T-cell (primary cell): ENCODE measurements at regions not wholly inside any gene's neighbourhood (a gene's known extent, or its start where the extent isn't known, plus 50 kb on each side); places are given as distances from the start of the nearest gene placed in this dataset.
"Not testable (repeated sequence)": the region's sequence is repeated elsewhere in the genome, so short reads cannot be mapped to it uniquely, and the experiment has no call there.

Source experiments
- ATAC-seq, 4 experiments: fragments of 200-7000 bp in 3 of 4; fragments of 150-1000 bp in 1 of 4; cut with Tn5 transposase; replicated peaks in 1 of 4; 1 replicate in 3 of 4; 2 replicates in 1 of 4; pipeline ENCODE4 v1.10.0; 2021; ENCODE audit warnings: moderate library complexity in 3 of 4, mild to moderate bottlenecking in 2 of 4, moderate number of reproducible peaks in 1 of 4
- CTCF ChIA-PET, 2 donors: fragments of 300-600 bp; sonication (Branson Sonifier 250); formaldehyde crosslinking; loops; one replicate each; lab custom pipeline; 2022; ENCODE audit warnings: antibody characterized with exemption in 2 of 2; lab: Charles Lee
- POLR2A ChIA-PET, 2 donors: fragments of 300-600 bp; sonication (Branson Sonifier 250); formaldehyde crosslinking; loops; one replicate each; lab custom pipeline; 2022; ENCODE audit warnings: antibody characterized with exemption in 2 of 2; lab: Charles Lee
- DNase-seq, 35 experiments: peaks; one replicate each; pipeline versions ENCODE4 v3.0.0 to v3.0.0-alpha.2; 2013 to 2023
- H3K27ac ChIP-seq: one replicate; pipeline ENCODE4 v1.5.1; 2013; ENCODE audit warnings: low read length
- H3K27me3 ChIP-seq, 2 experiments: replicated peaks in 1 of 2; 1 replicate in 1 of 2; 2 replicates in 1 of 2; pipeline versions ENCODE4 v1.6.1 to v1.7.0; 2013; ENCODE audit warnings: low read length in 1 of 2, mixed read lengths in 1 of 2; ENCODE audit not compliant: control insufficient read depth in 2 of 2, insufficient read depth in 2 of 2; ENCODE audit errors: extremely low read depth in 1 of 2
- H3K36me3 ChIP-seq, 2 donors: 1 replicate in 1 of 2; 2 replicates in 1 of 2; pipeline versions ENCODE4 v1.6.1 to v1.7.0; 2013; ENCODE audit warnings: low read length in 1 of 2; ENCODE audit not compliant: control insufficient read depth in 2 of 2, insufficient read depth in 1 of 2; ENCODE audit errors: extremely low read depth in 1 of 2
- H3K4me1 ChIP-seq, 2 experiments: 1 replicate in 1 of 2; 2 replicates in 1 of 2; pipeline versions ENCODE4 v1.6.1 to v1.7.0; 2013; ENCODE audit warnings: low read length in 2 of 2, mixed read lengths in 1 of 2; ENCODE audit not compliant: insufficient read depth in 2 of 2, control insufficient read depth in 1 of 2; ENCODE audit errors: extremely low read depth in 1 of 2
- H3K4me3 ChIP-seq, 2 donors: 1 replicate in 1 of 2; 2 replicates in 1 of 2; pipeline versions ENCODE4 v1.5.1 to v1.7.0; 2013; ENCODE audit warnings: mild to moderate bottlenecking in 2 of 2, low read length in 1 of 2, moderate library complexity in 1 of 2; ENCODE audit not compliant: control insufficient read depth in 1 of 2; ENCODE audit errors: extremely low read depth in 1 of 2
- H3K9me3 ChIP-seq: 2 replicates; pipeline ENCODE4 v1.7.0; 2013
- H3K27ac Mint-ChIP-seq, 2 donors: one replicate each; pipeline ENCODE4 v1.8.0; 2020 to 2021; ENCODE audit warnings: mild to moderate bottlenecking in 2 of 2, mixed read lengths in 2 of 2
- H3K27me3 Mint-ChIP-seq, 2 donors: one replicate each; pipeline ENCODE4 v1.8.0; 2021 to 2022; ENCODE audit warnings: mixed read lengths in 2 of 2
- H3K36me3 Mint-ChIP-seq: one replicate; pipeline ENCODE4 v1.8.0; 2021; ENCODE audit warnings: mixed read lengths
- H3K4me1 Mint-ChIP-seq, 3 donors: one replicate each; pipeline ENCODE4 v1.8.0; 2020 to 2022; ENCODE audit warnings: mixed read lengths in 3 of 3, mild to moderate bottlenecking in 1 of 3
- H3K4me3 Mint-ChIP-seq, 3 donors: one replicate each; pipeline ENCODE4 v1.8.0; 2020 to 2022; ENCODE audit warnings: mild to moderate bottlenecking in 3 of 3, mixed read lengths in 3 of 3, moderate library complexity in 3 of 3
- H3K9me3 Mint-ChIP-seq, 3 donors: one replicate each; pipeline ENCODE4 v1.8.0; 2020 to 2022; ENCODE audit warnings: mixed read lengths in 3 of 3
- WGBS: methylation state at CpG from one replicate; pipeline ENCODE4 v1.1.5; 2013; ENCODE audit warnings: missing lambda C conversion rate; ENCODE audit not compliant: insufficient coverage; 5-methylcytosine and 5-hydroxymethylcytosine counted together

GRCh38 chr6:121955401-121955800, 444.1 kb upstream of the HSF2 start:
- POLR2A ChIA-PET, result interaction anchor here in 1 of 2 donors (0.7 kb wide), 1 partner anchor 259 kb away, joined by 8 read pairs; no protein-coding TSS in a partner anchor
- H3K27ac Mint-ChIP-seq, H3K4me1 ChIP-seq, ATAC-seq, CTCF ChIA-PET, H3K27me3 ChIP-seq, H3K27me3 Mint-ChIP-seq, H3K9me3 ChIP-seq, H3K4me3 ChIP-seq, DNase-seq, H3K36me3 Mint-ChIP-seq, H3K4me3 Mint-ChIP-seq, H3K27ac ChIP-seq, H3K9me3 Mint-ChIP-seq, H3K36me3 ChIP-seq: not testable (repeated sequence)
- WGBS, result 83% methylated on average over 1 of the region's 2 CpGs
- peaks cover 12 to 18% (median 14%) of the 10 kb centered on the region in 3 donors for H3K4me1 Mint-ChIP-seq

GRCh38 chr6:121956782-121957181, 442.7 kb upstream of the HSF2 start:
- H3K4me1 ChIP-seq, result no peaks in the 10 kb centered on the region
- Mint-ChIP-seq H3K4me1 (peaks cover 16 to 22% (median 21%) of the 10 kb centered on the region in 3 donors), H3K27me3 (no peaks in the 10 kb centered on the region), H3K27ac (no peak overlapping the region), H3K9me3 (peaks cover 0 to 4% (median 0%) of the 10 kb centered on the region in 3 donors), H3K36me3 (no peaks in the 10 kb centered on the region), H3K4me3 (no peak overlapping the region)
- no CpG with 5 or more reads among the region's 2 CpGs for WGBS
- H3K36me3 ChIP-seq, result no peaks in the 10 kb centered on the region
- H3K27ac ChIP-seq, result no peak overlapping the region
- ATAC-seq (no peak), DNase-seq (no peak)
- ChIA-PET CTCF (no interaction called here), POLR2A (interaction anchor here in 1 of 2 donors (0.5 kb wide), 1 partner anchor 26 kb away, joined by 3 read pairs; no protein-coding TSS in a partner anchor)
- H3K4me3 ChIP-seq, result no peak overlapping the region
- H3K9me3 ChIP-seq, result no peaks in the 10 kb centered on the region
- H3K27me3 ChIP-seq, result no peaks in the 10 kb centered on the region

GRCh38 chr6:121959501-121959900, 440.0 kb upstream of the HSF2 start:
- H3K4me3 ChIP-seq, result no peak overlapping the region
- H3K27me3 ChIP-seq, result no peaks in the 10 kb centered on the region
- H3K36me3 ChIP-seq, result no peaks in the 10 kb centered on the region
- DNase-seq (peak in 2 of 35 experiments; percentile 1 to 21), ATAC-seq (peak in 3 of 4 experiments; percentile 71 to 92 (median 73))
- H3K36me3 Mint-ChIP-seq, result no peaks in the 10 kb centered on the region
- H3K4me1 Mint-ChIP-seq, result peaks cover 16 to 22% (median 21%) of the 10 kb centered on the region in 3 donors
- no peaks in the 10 kb centered on the region for H3K9me3 ChIP-seq
- H3K9me3 Mint-ChIP-seq, result peaks cover 0 to 7% (median 0%) of the 10 kb centered on the region in 3 donors
- H3K4me1 ChIP-seq, result no peaks in the 10 kb centered on the region
- no CpG with 5 or more reads among the region's 5 CpGs for WGBS
- peak overlapping the region in 1 of 2 donors; percentile 4 for H3K27ac Mint-ChIP-seq
- no peaks in the 10 kb centered on the region for H3K27me3 Mint-ChIP-seq
- ChIA-PET POLR2A (no interaction called here), CTCF (interaction anchor here (0.6 to 0.7 kb wide), 4 partner anchors 82 to 1483 kb away, joined by 3 read pairs; no protein-coding TSS in a partner anchor)
- H3K4me3 Mint-ChIP-seq, result peak overlapping the region in 2 of 3 donors; percentile 21 to 34
- H3K27ac ChIP-seq, result no peak overlapping the region

- no peaks in the 10 kb centered on the region for H3K36me3 Mint-ChIP-seq
- no peak overlapping the region for H3K4me3 Mint-ChIP-seq
- no peaks in the 10 kb centered on the region for H3K36me3 ChIP-seq
- H3K27me3 ChIP-seq, result no peaks in the 10 kb centered on the region
- no peak overlapping the region for H3K4me3 ChIP-seq
- no peaks in the 10 kb centered on the region for H3K4me1 ChIP-seq
- WGBS, result no CpG with 5 or more reads among the region's 1 CpG
- no peak for DNase-seq
- H3K9me3 ChIP-seq, result no peaks in the 10 kb centered on the region
- H3K27ac Mint-ChIP-seq, result no peak overlapping the region
- ChIA-PET POLR2A (no interaction called here), CTCF (no interaction called here)
- no peak for ATAC-seq
- H3K27me3 Mint-ChIP-seq, result no peaks in the 10 kb centered on the region
- H3K4me1 Mint-ChIP-seq, result peaks cover 16 to 22% (median 21%) of the 10 kb centered on the region in 3 donors
- H3K27ac ChIP-seq, result no peak overlapping the region
- peaks cover 0 to 7% (median 0%) of the 10 kb centered on the region in 3 donors for H3K9me3 Mint-ChIP-seq
Observed at GRCh38 chr6:121961619-121962125, 437.8 kb upstream of the HSF2 start.

- Histone ChIP-seq H3K9me3 (no peaks in the 10 kb centered on the region), H3K4me3 (no peak overlapping the region), H3K27ac (no peak overlapping the region), H3K27me3 (no peaks in the 10 kb centered on the region), H3K4me1 (no peaks in the 10 kb centered on the region), H3K36me3 (no peaks in the 10 kb centered on the region)
- Mint-ChIP-seq H3K4me3 (no peak overlapping the region), H3K27ac (no peak overlapping the region), H3K36me3 (no peaks in the 10 kb centered on the region), H3K9me3 (peaks cover 0 to 7% (median 0%) of the 10 kb centered on the region in 3 donors), H3K27me3 (no peaks in the 10 kb centered on the region), H3K4me1 (peaks cover 16 to 20% (median 16%) of the 10 kb centered on the region in 3 donors)
- POLR2A ChIA-PET, result no interaction called here
- CTCF ChIA-PET, result no interaction called here
- ATAC-seq, result no peak
- DNase-seq, result no peak
- no CpG with 5 or more reads among the region's 2 CpGs for WGBS
Observed at GRCh38 chr6:121963826-121964225, 435.6 kb upstream of the HSF2 start.

- H3K27me3 Mint-ChIP-seq, result no peaks in the 10 kb centered on the region
- no peaks in the 10 kb centered on the region for H3K9me3 ChIP-seq
- H3K36me3 Mint-ChIP-seq, result no peaks in the 10 kb centered on the region
Observed at GRCh38 chr6:121965739-121966138, 433.7 kb upstream of the HSF2 start.

More at GRCh38 chr6:121965739-121966138, 433.7 kb upstream of the HSF2 start:
- H3K27me3 ChIP-seq, result no peaks in the 10 kb centered on the region
- POLR2A ChIA-PET, result no interaction called here
- no peaks in the 10 kb centered on the region for H3K36me3 ChIP-seq
- no peak overlapping the region for H3K4me3 ChIP-seq
- CTCF ChIA-PET, result no interaction called here
- Mint-ChIP-seq H3K4me1 (peaks cover 1 to 8% (median 3%) of the 10 kb centered on the region in 3 donors), H3K27ac (no peak overlapping the region), H3K9me3 (peaks cover 0 to 3% (median 0%) of the 10 kb centered on the region in 3 donors), H3K4me3 (no peak overlapping the region)
- WGBS, result 100% methylated on average over 2 of the region's 4 CpGs
- no peak for ATAC-seq
- no peak for DNase-seq
- no peaks in the 10 kb centered on the region for H3K4me1 ChIP-seq
- no peak overlapping the region for H3K27ac ChIP-seq
